ENCODE measurements at regions not wholly inside any gene's neighbourhood (a gene's known extent, or its start where the extent isn't known, plus 50 kb on each side); places are given as distances from the start of the nearest gene placed in this dataset.

DNA sequence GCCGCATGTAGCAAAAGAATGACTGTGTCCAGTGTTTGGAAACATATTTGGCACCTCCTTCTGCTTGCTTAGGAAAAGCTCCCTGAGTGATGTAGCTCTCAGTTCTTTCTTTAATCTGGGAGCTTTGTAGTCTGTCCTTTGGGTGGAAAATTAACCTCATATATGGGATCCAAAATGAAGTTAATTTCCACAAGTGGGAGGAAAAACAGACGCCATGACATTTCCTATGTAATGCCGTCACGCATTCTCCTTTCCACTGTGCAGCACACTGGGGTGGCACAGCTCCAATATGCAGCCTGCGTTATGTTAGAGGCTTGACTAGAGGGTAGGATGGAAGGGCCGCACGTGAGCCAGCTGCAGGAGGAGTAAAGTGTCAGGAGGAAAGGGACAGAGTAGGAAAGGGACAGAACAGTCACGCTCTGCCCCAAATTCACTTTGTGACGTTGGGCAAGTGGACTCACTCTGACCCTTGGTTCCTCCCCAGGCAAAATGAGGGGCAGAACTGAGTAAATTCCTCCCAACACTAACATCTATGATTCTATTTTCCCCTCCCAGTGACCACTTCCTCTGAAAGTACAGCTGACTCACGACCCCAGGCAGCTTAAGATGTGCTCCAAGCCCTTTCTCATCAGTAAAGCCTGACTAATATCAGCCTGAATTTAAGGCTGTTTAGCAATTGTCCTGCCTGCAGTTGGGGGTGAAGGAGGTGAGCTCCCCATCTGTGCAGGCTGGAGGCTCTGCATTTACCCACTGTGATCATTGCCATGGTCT is 176.5 kb upstream of the PFN2 start:
- H3K27ac ChIP-seq (ENCODE audit: low read depth in 1 of 2, low read length in 2 of 2) = no peak overlapping the region
- H3K36me3 ChIP-seq (replicated peaks in 1 of 2; ENCODE audit: control insufficient read depth in 1 of 2, insufficient read depth in 2 of 2, low read length in 2 of 2) = no peaks in the 10 kb centered on the region
- no peaks in the 10 kb centered on the region for H3K9me3 ChIP-seq (replicated peaks in 1 of 2; ENCODE audit: control insufficient read depth in 1 of 2, insufficient read depth in 1 of 2, low read length in 2 of 2)
- Mint-ChIP-seq H3K4me3 (peak overlapping the region in 1 of 2 donors; percentile 44), H3K9me3 (peaks cover 0 to 3% (median 0%) of the 10 kb centered on the region in 7 donors), H3K27me3 (ENCODE audit: low read depth in 3 of 3) (peaks cover 0 to 4% (median 0%) of the 10 kb centered on the region in 3 donors), H3K27ac (peak overlapping the region in 5 of 7 donors; percentile 8 to 60 (median 32)), H3K4me1 (peaks cover 17% of the 10 kb centered on the region), H3K36me3 (no peaks in the 10 kb centered on the region)
- H3K79me2 ChIP-seq (ENCODE audit: insufficient read depth, low read length) = no peaks in the 10 kb centered on the region
- no peak for TF ChIP-seq CTCF (IDR thresholded peaks at IDR 0.05)
- no peak overlapping the region for H3K4me2 ChIP-seq (replicated peaks; ENCODE audit: extremely low read depth, low read length, poor library complexity, severe bottlenecking)
- no peak overlapping the region for H3K4me3 ChIP-seq (replicated peaks in 1 of 3; ENCODE audit: low read depth in 2 of 3, low read length in 3 of 3)
- 69% methylated on average over 5 of the region's 10 CpGs for WGBS (ENCODE audit: insufficient coverage)
- no peak overlapping the region for H3K9ac ChIP-seq (ENCODE audit: insufficient read depth, low read length, poor library complexity, severe bottlenecking)
- intact Hi-C loops (cut with micrococcal nuclease) = no loop called here
- peaks cover 11 to 15% of the 10 kb centered on the region in 2 donors for H3K4me1 ChIP-seq (ENCODE audit: control insufficient read depth in 1 of 2, insufficient read depth in 2 of 2, low read length in 2 of 2)
- peak; percentile 10 to 72 (median 32) for DNase-seq
- H4K20me1 ChIP-seq (ENCODE audit: insufficient read depth, low read length) = no peaks in the 10 kb centered on the region
- H3K27me3 ChIP-seq (ENCODE audit: control insufficient read depth in 2 of 2, insufficient read depth in 2 of 2, low read length in 2 of 2) = no peaks in the 10 kb centered on the region
- peak overlapping the region; percentile 30 for H2AFZ ChIP-seq (ENCODE audit: insufficient read depth, low read depth, low read length, poor library complexity, severe bottlenecking)

DNA sequence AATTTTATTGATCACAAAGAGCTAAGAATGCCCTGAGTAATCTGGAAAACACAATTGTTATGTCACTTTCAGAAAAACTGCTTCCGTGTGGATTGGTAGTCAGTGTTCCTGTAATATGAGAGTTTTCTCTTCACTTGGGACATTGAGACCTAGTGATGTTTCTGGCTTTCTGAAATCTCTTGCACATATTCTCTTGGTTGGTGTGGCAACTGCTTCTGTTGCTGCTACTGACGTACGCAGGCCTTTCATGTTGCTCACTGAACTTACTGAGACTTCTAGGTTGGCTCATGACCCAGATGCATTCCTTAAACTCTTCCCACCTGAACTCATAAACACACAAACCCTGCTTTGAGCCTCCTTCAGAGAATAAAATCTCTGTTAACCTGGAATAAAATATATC is 175.0 kb upstream of the PFN2 start:
- no peak overlapping the region for H3K27ac ChIP-seq (ENCODE audit: low read depth in 1 of 2, low read length in 2 of 2)
- no peaks in the 10 kb centered on the region for H3K27me3 ChIP-seq (ENCODE audit: control insufficient read depth in 2 of 2, insufficient read depth in 2 of 2, low read length in 2 of 2)
- WGBS (ENCODE audit: insufficient coverage) = 80% methylated on average over 1 of the region's 3 CpGs
- intact Hi-C loops (cut with micrococcal nuclease) = no loop called here
- H3K4me1 ChIP-seq (ENCODE audit: control insufficient read depth in 1 of 2, insufficient read depth in 2 of 2, low read length in 2 of 2) = peaks cover 11 to 15% of the 10 kb centered on the region in 2 donors
- no peak overlapping the region for H2AFZ ChIP-seq (ENCODE audit: insufficient read depth, low read depth, low read length, poor library complexity, severe bottlenecking)
- Mint-ChIP-seq H3K27me3 (ENCODE audit: low read depth in 3 of 3) (peaks cover 0 to 4% (median 0%) of the 10 kb centered on the region in 3 donors), H3K4me1 (peaks cover 17% of the 10 kb centered on the region), H3K4me3 (no peak overlapping the region), H3K9me3 (peaks cover 0 to 3% (median 0%) of the 10 kb centered on the region in 7 donors), H3K36me3 (no peaks in the 10 kb centered on the region), H3K27ac (no peak overlapping the region)
- no peaks in the 10 kb centered on the region for H4K20me1 ChIP-seq (ENCODE audit: insufficient read depth, low read length)
- H3K79me2 ChIP-seq (ENCODE audit: insufficient read depth, low read length) = no peaks in the 10 kb centered on the region
- no peak overlapping the region for H3K9ac ChIP-seq (ENCODE audit: insufficient read depth, low read length, poor library complexity, severe bottlenecking)
- DNase-seq = no peak
- no peak for TF ChIP-seq CTCF (IDR thresholded peaks at IDR 0.05)
- no peaks in the 10 kb centered on the region for H3K9me3 ChIP-seq (replicated peaks in 1 of 2; ENCODE audit: control insufficient read depth in 1 of 2, insufficient read depth in 1 of 2, low read length in 2 of 2)
- no peak overlapping the region for H3K4me3 ChIP-seq (replicated peaks in 1 of 3; ENCODE audit: low read depth in 2 of 3, low read length in 3 of 3)
- H3K36me3 ChIP-seq (replicated peaks in 1 of 2; ENCODE audit: control insufficient read depth in 1 of 2, insufficient read depth in 2 of 2, low read length in 2 of 2) = no peaks in the 10 kb centered on the region
- no peak overlapping the region for H3K4me2 ChIP-seq (replicated peaks; ENCODE audit: extremely low read depth, low read length, poor library complexity, severe bottlenecking)

Data from CD14-positive monocyte (primary cell).